ENCODE measurements at regions not wholly inside any gene's neighbourhood (a gene's known extent, or its start where the extent isn't known, plus 50 kb on each side); places are given as distances from the start of the nearest gene placed in this dataset.

DNA sequence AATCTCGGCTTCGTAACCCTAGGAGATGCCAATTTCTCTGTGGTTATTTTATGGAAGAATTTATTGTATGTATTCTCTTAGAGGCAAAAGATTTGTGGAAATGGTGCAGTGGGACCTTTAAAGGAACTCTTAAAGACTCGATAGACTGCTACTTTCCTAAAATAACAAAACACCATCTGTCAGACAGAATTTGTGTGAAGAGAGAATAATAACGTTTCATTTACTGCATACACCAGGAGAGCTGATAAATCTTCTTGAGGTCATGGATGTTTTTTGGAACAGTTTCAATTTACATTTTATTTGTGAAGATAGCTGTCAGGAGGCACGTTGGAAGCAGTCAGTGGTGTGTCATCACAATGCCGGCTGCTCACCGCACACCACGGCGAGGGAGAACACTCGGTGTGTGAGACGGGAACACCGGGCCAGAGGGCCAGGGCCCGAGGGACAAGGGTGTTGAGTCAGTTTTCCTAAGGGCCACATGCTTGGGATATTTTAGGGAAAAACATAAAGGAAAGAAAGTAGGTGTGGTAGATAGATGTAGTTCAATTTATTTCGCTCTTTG, 1681.0 kb upstream of the DDX18 start:
- Histone ChIP-seq H3K18ac (ENCODE audit: extremely low read depth, low read length) (no peak overlapping the region), H3K56ac (replicated peaks; ENCODE audit: insufficient read length, low read depth, low read length) (no peak overlapping the region), H2BK5ac (ENCODE audit: low read depth, low read length) (no peak overlapping the region), H3K79me1 (ENCODE audit: low read depth, low read length) (no peaks in the 10 kb centered on the region), H3K14ac (ENCODE audit: insufficient read length) (no peak overlapping the region), H2AK5ac (ENCODE audit: low read depth, low read length) (no peak overlapping the region), H3K36me3 (ENCODE audit: control insufficient read depth in 2 of 4, insufficient read depth in 4 of 4, low read length in 3 of 4) (no peaks in the 10 kb centered on the region), H3K27ac (ENCODE audit: low read depth, low read length) (no peak overlapping the region), H2AFZ (ENCODE audit: low read length) (no peak overlapping the region), H3K23ac (ENCODE audit: insufficient read length) (no peak overlapping the region), H3K9me3 (ENCODE audit: insufficient read depth in 2 of 2, low read depth in 1 of 2, low read length in 1 of 2) (no peaks in the 10 kb centered on the region), H2BK12ac (ENCODE audit: low read depth, low read length) (no peak overlapping the region), H3K4ac (replicated peaks; ENCODE audit: insufficient read length, low read depth, low read length) (no peak overlapping the region), H3K4me1 (replicated peaks in 1 of 4; ENCODE audit: control insufficient read depth in 3 of 4, insufficient read depth in 4 of 4, low read length in 3 of 4) (no peaks in the 10 kb centered on the region), H3K27me3 (replicated peaks in 1 of 4; ENCODE audit: control insufficient read depth in 3 of 4, extremely low read depth in 1 of 4, insufficient read depth in 3 of 4, low read length in 3 of 4) (peaks cover 2 to 19% (median 9%) of the 10 kb centered on the region in 4 experiments), H4K91ac (replicated peaks; ENCODE audit: insufficient read length, low read length) (no peak overlapping the region), H3K9ac (replicated peaks in 1 of 4; ENCODE audit: extremely low read depth in 1 of 4, low read depth in 3 of 4, low read length in 3 of 4) (no peak overlapping the region), H3K23me2 (ENCODE audit: low read depth, low read length) (no peaks in the 10 kb centered on the region), H3K4me3 (ENCODE audit: extremely low read depth in 1 of 4, insufficient read depth in 2 of 4, low read depth in 3 of 4, low read length in 4 of 4) (no peak overlapping the region), H4K20me1 (replicated peaks in 1 of 2; ENCODE audit: control insufficient read depth in 1 of 2, insufficient read depth in 2 of 2, low read length in 2 of 2) (peaks cover 0 to 2% of the 10 kb centered on the region in 2 experiments), H4K8ac (ENCODE audit: extremely low read depth, insufficient read depth, low read length) (no peak overlapping the region), H2BK15ac (ENCODE audit: low read length) (no peak overlapping the region), H2BK120ac (replicated peaks; ENCODE audit: low read depth, low read length) (no peak overlapping the region), H3K79me2 (ENCODE audit: control insufficient read depth in 1 of 2, insufficient read depth in 2 of 2, low read length in 2 of 2) (no peaks in the 10 kb centered on the region), H2BK20ac (ENCODE audit: low read length) (no peak overlapping the region), H4K5ac (ENCODE audit: insufficient read length, low read depth, low read length) (no peak overlapping the region), H3K4me2 (ENCODE audit: insufficient read depth in 1 of 2, low read depth in 2 of 2, low read length in 2 of 2) (no peak overlapping the region)
- WGBS, 2 experiments (ENCODE audit: extremely low coverage in 1 of 2, insufficient coverage in 1 of 2, insufficient read length in 1 of 2, insufficient replicate concordance in 2 of 2, low coverage in 1 of 2, low lambda C conversion rate in 2 of 2, missing lambda C conversion rate in 1 of 2), result 91% methylated on average over 14 of the region's 14 CpGs; no CpG with 5 or more reads in 1 of the 2 experiments
- ChIA-PET CTCF (ENCODE audit: partially characterized antibody) (no interaction called here), POLR2A (ENCODE audit: partially characterized antibody) (no interaction called here)
- DNase-seq (ENCODE audit: low read depth in 1 of 2, low spot score in 2 of 2) (no peak), FAIRE-seq (no peak)
- TF ChIP-seq RAD21 (IDR thresholded peaks at IDR 0.05 in 1 of 2, conservative IDR thresholded peaks at IDR 0.05 in 1 of 2; ENCODE audit: low read depth in 2 of 2, low read length in 2 of 2), result no peak
- no peak for TF ChIP-seq TAF1 (IDR thresholded peaks at IDR 0.05; ENCODE audit: low read depth, low read length)
- TF ChIP-seq BRCA1 (IDR thresholded peaks at IDR 0.05; ENCODE audit: low read depth, low read length), result no peak
- TF ChIP-seq CBX5 (IDR thresholded peaks at IDR 0.05; ENCODE audit: low read depth, low read length), result no peak

Data from H1 (cell line).